ENCODE measurements at regions not wholly inside any gene's neighbourhood (a gene's known extent, or its start where the extent isn't known, plus 50 kb on each side); places are given as distances from the start of the nearest gene placed in this dataset.
A peak's percentile ranks its signal among the peaks of the same experiment; 100 is the strongest.
"Not testable (repeated sequence)": the region's sequence is repeated elsewhere in the genome, so short reads cannot be mapped to it uniquely, and the experiment has no call there.

- DNase-seq (ENCODE audit: low read depth, low spot score): no peak
- no peak for TF ChIP-seq CTCF (IDR thresholded peaks at IDR 0.05; ENCODE audit: low read depth, low read length)
- in situ Hi-C loops (cut with HindIII; ENCODE audit: low sequenced_read_pairs): no loop called here
- no peak overlapping the region for H3K4me3 ChIP-seq (ENCODE audit: low read depth, low read length)
Observed at GRCh38 chr7:124137664-124138063, 104.8 kb upstream of the TMEM229A start.

- no peak overlapping the region for H3K4me3 ChIP-seq (ENCODE audit: low read depth, low read length)
- no peak for DNase-seq (ENCODE audit: low read depth, low spot score)
- no peak for TF ChIP-seq CTCF (IDR thresholded peaks at IDR 0.05; ENCODE audit: low read depth, low read length)
- in situ Hi-C loops (cut with HindIII; ENCODE audit: low sequenced_read_pairs): no loop called here
Observed at GRCh38 chr7:124124201-124124600, 91.3 kb upstream of the TMEM229A start.

GRCh38 chr7:124120911-124121310, 88.0 kb upstream of the TMEM229A start:
- in situ Hi-C loops (cut with HindIII; ENCODE audit: low sequenced_read_pairs): no loop called here
- no peak overlapping the region for H3K4me3 ChIP-seq (ENCODE audit: low read depth, low read length)
- no peak for DNase-seq (ENCODE audit: low read depth, low spot score)
- no peak for TF ChIP-seq CTCF (IDR thresholded peaks at IDR 0.05; ENCODE audit: low read depth, low read length)

- no peak for DNase-seq (ENCODE audit: low read depth, low spot score)
- in situ Hi-C loops (cut with HindIII; ENCODE audit: low sequenced_read_pairs): no loop called here
- no peak overlapping the region for H3K4me3 ChIP-seq (ENCODE audit: low read depth, low read length)
- no peak for TF ChIP-seq CTCF (IDR thresholded peaks at IDR 0.05; ENCODE audit: low read depth, low read length)
Observed at GRCh38 chr7:124113045-124113444, 80.2 kb upstream of the TMEM229A start.

- no peak for DNase-seq (ENCODE audit: low read depth, low spot score)
- H3K4me3 ChIP-seq (ENCODE audit: low read depth, low read length): no peak overlapping the region
- in situ Hi-C loops (cut with HindIII; ENCODE audit: low sequenced_read_pairs): no loop called here
- no peak for TF ChIP-seq CTCF (IDR thresholded peaks at IDR 0.05; ENCODE audit: low read depth, low read length)
Observed at GRCh38 chr7:124106575-124106974, 73.7 kb upstream of the TMEM229A start.

- peak; percentile 16 for DNase-seq (ENCODE audit: low read depth, low spot score)
- in situ Hi-C loops (cut with HindIII; ENCODE audit: low sequenced_read_pairs): no loop called here
- peak; percentile 48 for TF ChIP-seq CTCF (IDR thresholded peaks at IDR 0.05; ENCODE audit: low read depth, low read length)
- no peak overlapping the region for H3K4me3 ChIP-seq (ENCODE audit: low read depth, low read length)
Observed at GRCh38 chr7:124101173-124101768, 68.4 kb upstream of the TMEM229A start.

- DNase-seq (ENCODE audit: low read depth, low spot score): no peak
- in situ Hi-C loops (cut with HindIII; ENCODE audit: low sequenced_read_pairs): no loop called here
- no peak overlapping the region for H3K4me3 ChIP-seq (ENCODE audit: low read depth, low read length)
- TF ChIP-seq CTCF (IDR thresholded peaks at IDR 0.05; ENCODE audit: low read depth, low read length): no peak
Observed at GRCh38 chr7:124100190-124100589, 67.3 kb upstream of the TMEM229A start.

GRCh38 chr7:124099585-124099984, 66.7 kb upstream of the TMEM229A start:
- DNase-seq (ENCODE audit: low read depth, low spot score); H3K4me3 ChIP-seq (ENCODE audit: low read depth, low read length); in situ Hi-C loops (cut with HindIII; ENCODE audit: low sequenced_read_pairs): not testable (repeated sequence)
